GM12892 (cell line): ENCODE measurements at regions not wholly inside any gene's neighbourhood (a gene's known extent, or its start where the extent isn't known, plus 50 kb on each side); places are given as distances from the start of the nearest gene placed in this dataset.

Experiments used
- POLR2A ChIP-seq: IDR thresholded peaks from 2 replicates; pipeline ENCODE4 v1.6.1; 2011; ENCODE audit warnings: low read depth, low read length, control low read depth
- POLR2AphosphoS5 ChIP-seq: IDR thresholded peaks from 2 replicates; pipeline ENCODE4 v1.6.1; 2011; ENCODE audit warnings: low read depth, low read length, control low read depth
- TAF1 ChIP-seq: IDR thresholded peaks from 2 replicates; pipeline ENCODE4 v1.6.1; 2011; ENCODE audit warnings: low read depth, mild to moderate bottlenecking, control low read depth, low read length, borderline replicate concordance

- TF ChIP-seq POLR2AphosphoS5 (no peak), POLR2A (no peak), TAF1 (no peak)
Measured at GRCh38 chrX:9378980-9379696, 85.7 kb upstream of the TBL1X start.
